PC-9 (cell line): ENCODE measurements at regions not wholly inside any gene's neighbourhood (a gene's known extent, or its start where the extent isn't known, plus 50 kb on each side); places are given as distances from the start of the nearest gene placed in this dataset.
"Not testable (repeated sequence)": the region's sequence is repeated elsewhere in the genome, so short reads cannot be mapped to it uniquely, and the experiment has no call there.

Experiments used
- CTCF ChIP-seq: fragments of 200-600 bp; sonication (generic); conservative IDR thresholded peaks from 2 replicates; pipeline ENCODE4 v1.6.1; 2017; ENCODE audit warnings: mixed run types, antibody characterized with exemption, mild to moderate bottlenecking, moderate library complexity
- EZH2 ChIP-seq: fragments of 200-600 bp; sonication (generic); IDR thresholded peaks from 2 replicates; pipeline ENCODE4 v1.8.0; 2017; ENCODE audit warnings: antibody characterized with exemption, low read depth

GRCh38 chr1:169052171-169052570, 54.3 kb upstream of the ATP1B1 start:
- TF ChIP-seq CTCF, EZH2: not testable (repeated sequence)
